ENCODE measurements at regions not wholly inside any gene's neighbourhood (a gene's known extent, or its start where the extent isn't known, plus 50 kb on each side); places are given as distances from the start of the nearest gene placed in this dataset.
"Not testable (repeated sequence)": the region's sequence is repeated elsewhere in the genome, so short reads cannot be mapped to it uniquely, and the experiment has no call there.

DNA sequence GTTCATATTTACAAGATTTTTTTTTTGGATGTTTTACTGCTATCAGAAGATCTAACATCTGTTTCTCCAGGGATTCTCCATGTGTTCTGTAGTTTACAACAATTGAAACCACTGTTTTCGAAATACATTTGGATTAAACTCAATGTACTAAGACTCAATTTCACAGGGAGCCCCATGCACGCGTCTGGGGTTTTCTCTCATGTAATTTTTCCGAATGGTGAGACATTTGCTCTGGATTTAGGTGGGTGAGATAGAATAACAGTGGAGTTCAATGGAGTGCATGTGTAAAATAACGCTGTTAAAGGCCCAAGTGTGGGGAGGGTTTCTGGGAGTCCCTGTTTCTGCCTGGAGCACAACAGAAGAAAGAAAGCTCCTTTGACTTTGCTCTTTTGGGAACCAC, 330.3 kb downstream of the TSHZ3 start:
- DNase-seq, result no peak

DNA sequence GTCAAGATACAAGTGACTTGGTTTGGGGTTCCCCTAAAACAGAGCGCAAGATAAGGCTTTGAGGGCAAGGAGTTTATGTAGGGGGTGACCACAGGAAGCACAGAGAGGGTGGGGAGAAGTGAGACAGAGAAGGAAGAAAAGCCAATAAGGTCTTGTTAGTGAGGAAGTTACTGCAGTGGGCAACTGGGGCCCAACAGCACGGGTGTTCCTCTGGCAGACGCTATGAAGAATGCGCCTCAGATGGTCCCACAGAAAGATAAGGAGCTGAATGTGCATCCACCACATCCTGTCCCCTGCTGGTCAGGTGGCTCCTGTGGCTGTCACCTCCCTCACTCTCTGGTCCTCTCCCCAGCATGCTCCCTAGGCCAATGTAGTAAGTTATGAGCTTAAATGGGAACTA, 333.5 kb downstream of the TSHZ3 start:
- no peak for DNase-seq

DNA sequence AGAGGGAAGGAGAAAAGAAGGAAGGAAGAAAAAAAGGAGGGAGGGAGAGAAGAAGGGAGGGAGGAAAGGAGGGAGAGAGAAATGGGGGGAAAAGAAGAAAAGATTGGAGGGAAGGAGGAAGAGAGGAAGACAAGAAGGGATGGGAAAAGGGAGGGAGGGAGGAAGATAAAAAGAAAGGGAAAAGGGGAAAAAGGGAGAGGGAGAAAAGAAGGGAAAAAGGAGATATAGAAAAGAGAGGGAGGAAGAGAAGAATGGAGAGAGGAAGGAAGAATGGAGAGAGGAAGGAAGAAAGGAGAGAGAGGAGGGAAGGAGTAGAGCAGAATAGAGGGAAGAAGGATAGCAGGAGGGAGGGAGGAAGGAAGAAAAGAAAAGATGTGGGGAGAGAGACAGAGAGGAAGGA, 334.6 kb downstream of the TSHZ3 start:
- DNase-seq, result no peak

DNA sequence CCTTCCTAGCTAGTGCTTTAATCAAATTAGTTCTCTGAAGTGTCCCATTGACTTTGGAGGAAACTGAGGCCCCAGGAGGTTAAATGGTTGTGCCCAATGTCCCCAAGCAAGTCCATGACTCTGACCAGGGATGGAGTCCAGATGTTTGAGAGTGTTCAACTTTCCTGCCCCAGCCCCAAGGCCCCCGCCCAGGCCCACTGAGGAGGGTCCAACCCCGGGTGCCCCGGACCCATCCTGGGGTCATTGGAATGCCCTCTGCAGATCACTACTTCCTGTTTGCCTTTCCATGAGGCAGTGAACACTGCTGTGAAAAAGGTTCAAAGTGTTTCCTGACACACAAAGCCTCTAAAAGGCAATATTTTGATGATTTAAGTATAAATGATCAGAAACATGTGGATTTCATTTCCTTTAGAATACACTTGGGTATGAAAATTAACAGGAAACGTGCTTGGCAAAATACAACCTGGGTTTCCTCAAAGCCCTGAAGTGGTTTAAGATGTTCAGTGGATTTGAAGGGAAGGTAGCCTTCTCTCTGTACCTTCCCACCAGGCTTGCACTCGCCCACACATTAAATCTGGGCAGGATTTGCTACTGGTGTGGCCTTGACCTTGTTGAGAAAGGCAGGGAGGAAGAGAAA, 335.7 kb downstream of the TSHZ3 start:
- no peak for DNase-seq

DNA sequence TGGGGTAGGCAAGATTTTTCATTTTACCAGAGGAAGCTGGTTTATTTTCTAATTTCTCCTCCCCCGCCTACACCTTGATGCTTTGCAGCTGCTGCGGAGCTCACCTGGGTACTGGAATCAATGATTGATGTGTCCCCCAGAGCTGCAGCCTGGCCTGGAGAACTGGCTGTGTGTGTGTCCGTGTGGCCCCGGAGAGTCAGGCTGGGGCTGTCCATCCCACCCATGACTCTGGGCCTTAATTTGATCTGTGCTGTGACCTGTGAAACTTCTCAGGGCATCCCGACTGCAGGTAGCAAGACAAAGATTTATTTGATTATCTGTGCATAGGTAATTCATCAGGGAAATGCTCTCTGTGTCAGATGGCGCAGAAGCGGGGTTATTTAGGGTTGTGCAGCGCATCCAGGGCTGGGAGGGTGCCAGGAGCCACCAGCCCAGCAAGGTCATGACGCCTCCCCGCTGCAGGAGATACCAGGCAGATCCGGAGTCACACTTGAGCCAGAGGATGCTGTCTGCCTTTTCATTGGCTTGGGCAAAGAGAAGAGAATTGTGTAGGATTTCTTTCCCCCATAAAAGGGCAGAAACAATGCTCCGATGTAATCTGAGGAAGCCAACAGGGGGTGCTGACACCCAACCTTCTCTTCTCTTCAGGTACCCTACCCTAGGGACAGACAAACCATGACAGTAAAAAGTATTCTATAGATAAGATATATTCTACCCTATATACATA, 346.6 kb downstream of the TSHZ3 start:
- no peak for DNase-seq

DNA sequence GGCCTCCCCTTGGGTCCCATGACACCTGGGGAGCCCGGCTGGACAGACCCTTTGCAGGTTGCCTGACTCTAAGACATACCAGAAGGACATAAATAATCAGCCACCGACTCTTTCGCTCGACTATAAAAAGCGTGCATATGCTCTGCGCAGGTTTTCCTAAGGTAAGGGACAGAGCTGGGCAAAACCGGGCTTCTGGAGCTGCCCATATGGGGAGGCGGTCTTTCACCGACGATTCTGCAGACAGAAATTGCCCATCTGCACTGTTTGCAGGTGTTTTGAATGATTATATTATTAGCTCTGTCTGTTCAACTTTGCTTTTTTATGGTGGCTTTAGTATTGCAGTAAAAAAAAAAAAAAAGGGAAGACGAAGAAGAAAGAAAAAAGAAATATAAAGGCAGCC, 347.2 kb downstream of the TSHZ3 start:
- no peak for DNase-seq

DNA sequence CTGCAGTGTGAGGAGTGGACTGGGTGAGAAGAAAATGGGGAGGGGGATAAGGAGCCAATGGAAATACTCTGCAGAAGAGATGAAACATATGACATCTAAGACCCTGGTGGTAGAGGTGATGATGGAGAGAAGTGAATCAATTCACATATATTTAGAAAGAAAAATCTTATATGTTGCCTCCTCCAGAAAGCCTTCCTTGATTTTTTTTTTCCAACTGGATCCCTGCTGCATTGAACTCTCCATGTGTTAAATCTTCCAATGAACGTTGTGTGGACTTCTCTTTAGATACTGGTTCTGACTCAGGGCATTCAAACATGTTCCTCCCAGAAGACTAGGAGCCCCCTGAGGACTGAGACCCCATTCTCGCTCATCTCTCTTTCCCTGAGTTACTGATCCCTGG, 348.3 kb downstream of the TSHZ3 start:
- no peak for DNase-seq

DNA sequence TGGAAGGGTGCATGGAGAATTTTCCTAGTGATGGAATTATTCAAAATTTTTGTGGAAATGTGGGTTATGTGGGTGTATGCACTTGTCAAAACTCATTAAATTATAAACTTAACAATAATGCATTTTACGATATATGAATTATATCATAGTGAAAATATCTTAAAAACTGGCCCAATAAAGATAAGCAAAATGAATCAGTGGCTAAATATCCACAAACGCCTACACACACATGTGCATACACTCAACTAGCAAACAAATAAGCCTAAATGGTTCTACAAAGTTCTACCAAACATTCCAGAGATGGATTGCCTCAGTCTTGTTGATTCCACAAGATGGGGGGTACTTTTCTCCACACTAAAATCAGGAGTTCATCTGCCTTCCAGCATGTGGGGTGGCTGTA, 349.5 kb downstream of the TSHZ3 start:
- DNase-seq, result no peak

DNA sequence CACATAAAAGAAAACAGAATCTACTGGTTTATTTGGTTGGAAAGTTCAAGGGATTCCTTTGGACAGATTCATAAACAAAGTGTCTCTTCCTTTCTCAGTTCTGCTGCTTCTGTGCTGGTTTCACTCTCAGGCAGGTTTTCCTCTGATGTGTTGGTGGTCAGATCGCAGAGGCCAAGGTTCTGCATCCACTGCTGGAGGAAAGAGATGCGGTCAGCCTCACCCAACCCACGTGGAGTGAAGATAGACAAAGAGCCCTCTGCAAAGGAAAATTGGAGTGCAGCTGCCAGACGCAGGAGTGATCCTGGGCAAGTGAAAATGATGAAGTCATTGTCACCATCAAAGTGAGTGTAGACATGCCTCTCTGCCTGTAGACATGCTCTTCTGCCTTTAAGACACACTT, 352.0 kb downstream of the TSHZ3 start:
- no peak for DNase-seq

DNA sequence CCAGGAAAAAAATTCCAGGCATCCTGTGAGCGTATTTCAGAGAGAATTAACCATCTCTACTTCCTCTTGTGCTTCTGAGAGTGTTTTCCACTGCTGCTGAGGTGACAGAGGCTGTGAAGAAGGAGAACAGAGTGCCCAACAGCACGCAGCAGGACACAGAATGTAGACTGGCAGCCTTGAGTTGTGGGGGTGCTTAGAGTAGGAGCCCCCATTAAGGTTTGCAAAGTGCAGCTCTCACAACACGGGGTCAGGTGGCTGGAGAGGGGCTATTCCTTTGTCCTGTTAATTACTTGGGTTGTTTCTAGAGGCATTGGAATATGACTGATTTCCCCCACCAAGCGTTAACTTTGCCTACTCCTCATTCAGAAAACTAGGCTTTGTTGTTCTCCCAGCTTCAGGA, 370.6 kb downstream of the TSHZ3 start:
- DNase-seq, result no peak

DNA sequence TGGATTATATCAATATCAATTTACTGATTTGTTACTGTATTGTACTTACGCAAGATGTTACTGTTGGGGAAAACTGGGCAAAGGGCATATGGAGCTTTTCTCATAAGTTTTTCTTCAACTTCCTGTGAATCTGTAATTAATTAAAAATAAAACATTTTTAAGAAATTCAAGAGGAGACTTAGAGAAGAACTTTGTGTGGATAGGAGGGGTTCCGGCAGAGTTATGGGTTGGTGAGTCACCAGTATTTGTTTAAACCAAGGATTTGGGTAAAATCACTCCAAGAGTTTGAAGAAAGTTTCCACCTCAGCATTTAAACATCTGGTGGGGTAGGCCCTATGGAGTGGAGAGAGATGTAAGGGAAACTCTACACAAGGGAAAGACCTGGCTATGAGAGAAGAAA, 379.6 kb downstream of the TSHZ3 start:
- no peak for DNase-seq

DNA sequence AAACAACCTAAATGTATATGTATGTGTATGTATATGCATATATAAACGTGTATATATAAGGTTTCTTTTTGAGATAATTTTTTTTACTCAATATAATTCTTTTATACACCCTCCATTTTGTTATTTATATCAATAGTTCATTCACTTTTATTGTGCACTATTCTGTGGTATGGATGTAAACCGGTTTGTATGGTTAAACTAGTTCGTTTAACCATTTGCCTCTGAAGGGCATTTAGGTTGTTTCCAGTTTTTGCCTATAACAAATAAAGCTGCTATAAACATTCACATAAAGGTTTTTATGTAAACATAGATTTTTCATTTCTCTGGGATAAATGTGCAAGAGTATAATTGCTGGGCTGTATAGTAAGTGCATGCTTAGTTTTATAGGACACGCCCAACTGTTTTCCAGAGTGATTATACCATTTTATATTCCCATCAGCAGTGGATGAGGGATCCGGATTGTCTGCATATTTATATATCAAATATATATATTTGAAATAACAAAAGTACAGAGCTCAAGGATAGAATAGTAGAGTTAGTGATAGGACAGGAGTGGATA, 380.3 kb downstream of the TSHZ3 start:
- no peak for DNase-seq

DNA sequence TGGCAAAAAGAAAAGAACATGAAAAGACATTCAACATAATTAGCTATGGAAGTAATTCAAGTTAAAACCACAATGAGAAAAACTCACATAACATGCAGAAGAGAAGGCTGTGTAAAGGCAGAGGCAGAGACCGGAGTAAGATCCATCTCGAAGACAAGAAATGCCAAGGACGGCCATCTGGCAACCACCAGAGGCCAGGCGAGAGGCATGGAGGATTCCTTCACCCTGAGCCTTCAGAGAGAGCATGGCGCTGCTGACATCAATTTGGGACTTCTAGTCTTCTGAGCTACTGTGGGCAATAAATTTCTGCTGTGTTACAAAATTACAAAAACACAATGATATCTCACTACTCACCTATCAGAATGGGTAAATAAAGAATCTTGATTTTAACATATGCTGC, 381.0 kb downstream of the TSHZ3 start:
- DNase-seq, result no peak

DNA sequence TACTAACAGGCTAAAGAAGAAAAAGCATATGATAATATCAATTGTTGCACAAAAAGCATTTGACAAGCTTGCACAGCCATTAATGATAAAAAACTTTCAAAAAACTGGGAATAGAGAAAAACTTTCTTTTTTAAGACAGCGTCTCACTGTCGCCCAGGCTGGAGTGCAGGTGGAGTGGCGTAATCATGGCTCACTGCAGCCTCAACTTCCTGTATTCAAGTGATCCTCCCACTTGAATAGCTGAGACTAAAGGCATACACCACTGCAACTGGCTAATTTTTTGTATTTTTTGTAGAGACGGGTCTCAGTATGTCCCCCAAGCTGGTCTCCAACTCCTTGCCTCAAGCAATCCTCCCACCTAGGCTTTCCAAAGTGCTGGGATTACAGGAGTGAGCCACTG, 382.8 kb downstream of the TSHZ3 start:
- no peak for DNase-seq

DNA sequence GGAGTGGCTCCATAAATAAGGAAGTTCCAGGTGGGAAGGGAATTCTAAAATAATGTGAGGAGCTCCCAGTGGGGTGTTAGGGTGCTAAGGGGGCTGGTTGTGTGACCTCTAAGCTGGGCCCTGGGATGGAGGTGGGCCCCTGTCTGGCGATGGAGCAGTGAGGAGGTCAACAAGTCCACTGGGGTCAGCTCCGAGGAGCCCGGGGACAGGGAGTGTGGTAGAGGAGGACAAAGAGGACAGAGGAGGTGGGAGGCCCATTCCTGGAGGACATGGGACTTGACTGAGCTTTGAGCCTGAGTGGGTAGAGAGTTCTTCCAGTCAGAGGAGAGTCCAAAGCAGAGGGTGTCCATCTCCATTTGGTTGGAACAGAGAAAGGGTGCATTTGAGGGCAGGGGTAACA, 390.2 kb downstream of the TSHZ3 start:
- DNase-seq, result no peak

DNA sequence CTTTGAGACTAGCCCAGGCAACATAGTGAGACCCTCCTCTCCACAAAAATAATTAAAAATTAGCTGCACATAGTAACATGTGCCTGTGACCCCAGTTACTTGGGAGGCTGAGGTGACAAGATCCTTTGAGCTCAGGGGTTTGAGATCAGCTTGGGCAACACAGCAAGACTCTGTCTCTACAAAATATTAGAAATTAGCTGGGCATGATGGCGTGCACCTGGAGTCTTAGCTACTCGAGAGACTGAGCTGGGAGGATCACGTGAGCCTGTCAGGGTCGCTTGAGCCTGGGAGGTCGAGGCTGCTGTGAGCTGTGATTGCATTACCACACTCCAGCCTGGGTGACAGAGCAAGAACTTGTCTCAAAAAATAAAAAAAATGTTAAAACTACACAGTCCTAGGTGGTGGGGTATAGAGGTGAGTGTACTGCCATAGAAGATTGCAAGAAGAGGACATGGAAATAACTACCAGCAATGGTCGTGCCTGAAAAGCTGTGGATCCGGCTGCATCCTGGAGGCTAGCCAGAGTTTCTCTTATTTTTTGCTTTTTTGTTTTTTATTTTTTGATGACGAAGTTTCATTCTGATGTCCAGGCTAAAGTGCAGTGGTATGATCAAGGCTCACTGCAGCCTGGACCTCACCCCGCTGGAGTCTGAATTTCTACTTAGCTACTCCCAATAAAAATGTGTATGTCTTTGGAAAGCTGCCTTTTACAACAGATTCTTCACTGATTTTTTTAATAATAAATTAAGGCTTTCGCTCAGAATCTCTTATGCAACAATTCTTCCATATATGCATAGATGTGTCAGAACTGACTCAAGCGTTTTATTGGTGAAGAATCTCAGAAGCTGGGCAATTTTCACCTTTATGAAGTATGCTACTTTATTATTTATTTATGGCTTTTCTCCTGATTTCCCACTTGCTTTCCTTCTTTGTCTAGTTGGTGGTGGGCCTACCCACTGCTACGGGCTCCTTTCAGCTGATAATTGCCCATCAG, 393.8 kb downstream of the TSHZ3 start:
- no peak for DNase-seq

DNA sequence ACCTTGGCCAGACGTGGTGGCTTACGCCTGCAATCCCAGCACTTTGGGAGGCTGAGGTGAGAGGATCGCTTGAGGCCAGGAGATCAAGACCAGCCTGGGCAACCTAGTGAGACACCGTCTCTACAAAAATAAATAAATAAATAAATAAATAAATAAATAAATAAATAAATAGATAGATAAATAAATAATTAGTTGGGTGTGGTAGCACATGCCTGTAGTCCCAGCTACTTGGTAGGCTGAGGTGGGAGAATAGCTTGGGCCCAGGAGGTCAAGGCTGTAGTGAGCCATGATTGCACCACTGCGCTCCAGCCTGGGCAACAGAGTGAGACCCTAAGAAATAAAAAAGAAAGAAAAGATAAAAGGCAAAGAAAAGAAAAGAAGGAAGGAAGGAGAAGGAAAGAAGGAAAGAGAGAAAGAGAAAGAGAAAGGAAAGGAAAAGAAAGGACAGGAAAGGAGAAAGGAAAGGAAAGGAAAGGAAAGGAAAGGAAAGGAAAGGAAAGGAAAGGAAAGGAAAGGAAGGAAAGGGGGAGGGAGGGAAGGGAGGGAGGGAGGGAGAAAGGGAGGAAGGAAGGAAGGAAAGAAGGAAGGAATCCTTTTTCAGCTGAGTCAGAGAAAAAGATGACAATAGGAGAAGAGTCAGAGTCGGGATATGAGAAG, 404.8 kb downstream of the TSHZ3 start:
- DNase-seq, result not testable (repeated sequence)

DNA sequence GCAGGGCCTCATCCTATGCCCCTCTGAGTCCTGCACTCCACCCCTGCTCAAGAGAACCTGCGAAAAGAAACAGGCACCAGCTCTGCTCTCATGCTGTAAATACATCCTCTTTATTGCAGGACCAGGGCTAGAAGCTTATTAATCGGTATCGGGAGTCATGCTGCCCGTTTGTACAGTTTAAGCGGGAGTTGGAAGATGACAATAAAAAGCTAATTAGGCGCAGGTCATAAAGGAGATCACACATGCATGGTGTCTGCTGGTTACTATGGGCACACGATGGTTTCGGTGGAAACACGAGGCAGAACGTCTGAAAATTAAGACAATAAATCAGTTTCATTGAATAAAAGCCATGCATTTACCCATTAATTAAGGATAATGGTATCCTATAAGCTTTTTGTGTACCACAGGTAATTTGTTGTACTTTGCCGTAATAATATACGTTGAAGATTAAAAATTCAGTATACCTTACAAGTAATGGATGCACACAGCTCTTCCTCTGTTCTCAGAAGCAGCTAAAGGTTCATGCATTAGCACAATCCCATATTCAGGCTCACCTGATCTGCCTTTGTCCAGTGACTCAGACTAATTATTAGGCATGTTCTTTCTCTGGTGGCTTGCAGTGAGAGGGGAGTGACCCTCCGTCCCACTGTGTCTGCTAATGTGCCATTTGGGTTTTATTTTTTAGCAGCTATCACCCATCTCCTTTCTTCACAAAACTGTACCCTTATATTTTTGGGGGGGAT, 406.0 kb downstream of the TSHZ3 start:
- DNase-seq, result no peak

DNA sequence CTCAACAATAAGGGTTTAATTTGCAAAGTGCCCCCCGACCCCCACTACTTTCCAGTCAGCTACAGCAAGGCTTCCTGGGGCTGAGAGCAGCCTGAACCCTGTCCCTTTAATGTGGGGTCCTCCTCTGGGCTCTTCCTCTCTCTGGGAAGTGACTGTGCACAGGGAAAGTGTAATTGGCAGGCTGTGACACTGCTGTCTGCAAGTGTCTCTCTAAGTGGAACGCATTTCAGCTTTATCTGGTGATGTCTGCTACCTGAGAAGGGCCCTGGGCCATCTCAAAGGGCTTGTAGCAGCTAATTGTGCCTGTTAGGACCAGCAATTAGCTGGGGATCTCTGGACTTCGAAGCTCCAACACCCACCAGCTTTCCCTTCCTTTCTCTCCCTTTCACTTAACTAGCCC, 406.6 kb downstream of the TSHZ3 start:
- DNase-seq, result no peak

DNA sequence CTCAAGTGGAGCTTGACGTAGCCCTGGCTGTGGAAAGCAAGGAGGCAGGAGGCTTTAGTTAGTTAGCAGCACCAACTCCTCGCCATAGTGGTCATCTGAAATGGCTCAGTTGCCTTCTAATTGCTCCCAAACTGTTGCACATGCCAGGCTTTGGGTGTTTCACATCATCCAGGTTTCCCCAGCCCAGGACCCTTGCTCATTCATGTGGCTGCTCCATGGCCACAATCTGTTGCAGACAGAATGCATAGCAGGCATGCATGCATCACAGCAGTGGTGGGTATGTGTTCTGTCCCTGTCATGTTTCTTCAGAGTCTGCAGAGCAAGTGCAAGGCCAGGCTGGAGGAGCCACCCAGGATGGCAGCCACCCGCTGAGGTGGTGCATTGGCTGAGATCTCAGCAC, 407.6 kb downstream of the TSHZ3 start:
- DNase-seq, result no peak

DNA sequence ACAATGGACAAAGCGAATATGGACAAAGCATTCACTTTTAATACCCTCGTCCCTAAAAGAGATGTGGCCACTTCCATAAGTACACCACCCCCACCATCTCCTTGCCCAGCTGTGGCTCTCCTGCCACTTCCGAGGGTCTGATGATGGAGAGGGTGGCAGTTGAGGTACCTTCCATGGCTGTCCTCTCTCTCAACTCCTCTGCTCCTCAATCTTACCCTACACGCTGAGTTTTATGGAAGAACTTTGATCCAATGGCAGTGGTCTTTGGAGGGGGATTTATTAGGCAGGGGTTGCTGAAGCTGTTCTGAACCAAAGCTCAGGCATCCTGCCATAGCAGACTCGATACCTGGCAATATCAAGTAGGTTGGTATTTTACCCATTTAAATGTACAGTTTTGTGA, 413.0 kb downstream of the TSHZ3 start:
- DNase-seq, result no peak

DNA sequence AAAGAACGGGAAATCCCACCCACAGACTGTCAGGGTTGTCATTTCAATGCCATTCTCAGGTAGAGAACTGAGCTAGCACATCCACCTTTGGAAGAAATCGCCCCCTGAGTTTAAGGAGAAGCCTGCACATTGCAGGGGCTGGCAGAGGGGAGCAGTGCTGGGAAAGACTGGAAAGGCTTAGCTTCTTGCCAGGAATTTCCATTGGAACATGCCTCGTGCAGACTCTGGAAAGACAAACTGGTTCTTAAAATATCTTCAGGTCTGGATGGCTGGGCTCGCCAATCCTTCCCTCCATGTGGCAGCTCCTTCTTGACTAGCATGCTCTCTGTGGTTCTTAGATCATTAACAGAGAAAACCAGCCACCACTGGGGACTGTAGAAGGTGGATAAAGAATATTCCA, 414.1 kb downstream of the TSHZ3 start:
- no peak for DNase-seq
